Uterus (tissue), 3 donors: ENCODE measurements at regions not wholly inside any gene's neighbourhood (a gene's known extent, or its start where the extent isn't known, plus 50 kb on each side); places are given as distances from the start of the nearest gene placed in this dataset.

ENCODE experiments used
- DNase-seq, 2 donors: peaks; one replicate each; pipeline ENCODE4 v3.0.0-alpha.2; 2019 to 2020
- H3K27ac ChIP-seq, 2 donors: fragments of 200-600 bp; sonication (generic); 1 replicate in 1 of 2; 2 replicates in 1 of 2; pipeline ENCODE4 v1.5.1; 2016 to 2018
- H3K27me3 ChIP-seq, 2 donors: fragments of 200-600 bp; sonication (generic); one replicate each; pipeline ENCODE4 v1.5.1; 2018 to 2019; ENCODE audit warnings: control low read depth in 1 of 2
- H3K36me3 ChIP-seq, 2 donors: fragments of 200-600 bp; sonication (generic); one replicate each; pipeline ENCODE4 v1.5.1; 2019; ENCODE audit warnings: control low read depth in 1 of 2
- H3K4me1 ChIP-seq, 2 donors: fragments of 200-600 bp; sonication (generic); one replicate each; pipeline ENCODE4 v1.5.1; 2018 to 2019; ENCODE audit warnings: control low read depth in 1 of 2
- H3K4me3 ChIP-seq, 2 donors: fragments of 200-600 bp; sonication (generic); 1 replicate in 1 of 2; 2 replicates in 1 of 2; pipeline ENCODE4 v1.5.1; 2018 to 2019; ENCODE audit warnings: mild to moderate bottlenecking in 1 of 2
- H3K9me3 ChIP-seq, 2 donors: fragments of 200-600 bp; sonication (generic); one replicate each; pipeline ENCODE4 v1.5.1; 2019; ENCODE audit warnings: control low read depth in 1 of 2
- CTCF ChIP-seq, 4 experiments: fragments of 200-600 bp in 2 of 4; fragments of 450-650 bp in 2 of 4; sonication (generic) in 2 of 4; IDR thresholded peaks; one replicate each; pipeline ENCODE4 v1.5.1; 2016 to 2019; ENCODE audit warnings: antibody characterized with exemption in 4 of 4, mild to moderate bottlenecking in 2 of 4, moderate library complexity in 1 of 4
- POLR2A ChIP-seq, 2 donors: fragments of 450-650 bp; IDR thresholded peaks; one replicate each; pipeline ENCODE4 v1.6.1; 2016; ENCODE audit warnings: antibody characterized with exemption in 2 of 2, mild to moderate bottlenecking in 1 of 2, moderate library complexity in 1 of 2
- intact Hi-C: fragments of 100-400 bp; cut with DNase I; formaldehyde crosslinking; loops from one replicate; pipeline ENCODE4 v1.15.1; 2023; ENCODE audit warnings: low total_unique reads
- donor health status: DM: yes; HTN: yes; CAD: no.

GRCh38 chr6:66751630-66752029 is 1044.6 kb upstream of the EYS start:
- H3K9me3 ChIP-seq: no peaks in the 10 kb centered on the region
- TF ChIP-seq CTCF (IDR thresholded peaks at IDR 0.05) (no peak), POLR2A (IDR thresholded peaks at IDR 0.05) (no peak)
- H3K27me3 ChIP-seq: no peaks in the 10 kb centered on the region
- no peaks in the 10 kb centered on the region for H3K36me3 ChIP-seq
- DNase-seq: no peak
- no peak overlapping the region for H3K27ac ChIP-seq
- intact Hi-C loops: no loop called here
- no peak overlapping the region for H3K4me3 ChIP-seq
- no peaks in the 10 kb centered on the region for H3K4me1 ChIP-seq

- intact Hi-C loops: no loop called here
- H3K27ac ChIP-seq: no peak overlapping the region
- H3K9me3 ChIP-seq: no peaks in the 10 kb centered on the region
- TF ChIP-seq POLR2A (IDR thresholded peaks at IDR 0.05) (no peak), CTCF (IDR thresholded peaks at IDR 0.05) (no peak)
- H3K27me3 ChIP-seq: no peaks in the 10 kb centered on the region
- no peaks in the 10 kb centered on the region for H3K4me1 ChIP-seq
- H3K4me3 ChIP-seq: no peak overlapping the region
- no peak for DNase-seq
- no peaks in the 10 kb centered on the region for H3K36me3 ChIP-seq
Measured at GRCh38 chr6:66740346-66740745, 1033.3 kb upstream of the EYS start.

- no peak overlapping the region for H3K4me3 ChIP-seq
- TF ChIP-seq CTCF (IDR thresholded peaks at IDR 0.05): no peak
- no peak for TF ChIP-seq POLR2A (IDR thresholded peaks at IDR 0.05)
Measured at GRCh38 chr6:66735106-66735890, 1028.3 kb upstream of the EYS start.

GRCh38 chr6:66731310-66731709 is 1024.3 kb upstream of the EYS start:
- no peaks in the 10 kb centered on the region for H3K36me3 ChIP-seq
- H3K27ac ChIP-seq: no peak overlapping the region
- no peak for TF ChIP-seq CTCF (IDR thresholded peaks at IDR 0.05)
- no peak for TF ChIP-seq POLR2A (IDR thresholded peaks at IDR 0.05)
- H3K4me3 ChIP-seq: no peak overlapping the region
- H3K4me1 ChIP-seq: no peaks in the 10 kb centered on the region
- intact Hi-C loops: no loop called here
- H3K27me3 ChIP-seq: no peaks in the 10 kb centered on the region
- no peaks in the 10 kb centered on the region for H3K9me3 ChIP-seq
- no peak for DNase-seq

More at GRCh38 chr6:66735106-66735890, 1028.3 kb upstream of the EYS start:
- H3K36me3 ChIP-seq: no peaks in the 10 kb centered on the region
- no peak for DNase-seq
- H3K4me1 ChIP-seq: no peaks in the 10 kb centered on the region
- no peaks in the 10 kb centered on the region for H3K27me3 ChIP-seq
- no peak overlapping the region for H3K27ac ChIP-seq
- H3K9me3 ChIP-seq: no peaks in the 10 kb centered on the region
- intact Hi-C loops: no loop called here

- DNase-seq: no peak
Measured at GRCh38 chr6:66725670-66726069, 1018.6 kb upstream of the EYS start.

More at GRCh38 chr6:66725670-66726069, 1018.6 kb upstream of the EYS start:
- no peak overlapping the region for H3K27ac ChIP-seq
- TF ChIP-seq CTCF (IDR thresholded peaks at IDR 0.05) (no peak), POLR2A (IDR thresholded peaks at IDR 0.05) (no peak)
- no peaks in the 10 kb centered on the region for H3K4me1 ChIP-seq
- intact Hi-C loops: no loop called here
- no peaks in the 10 kb centered on the region for H3K27me3 ChIP-seq
- no peak overlapping the region for H3K4me3 ChIP-seq
- no peaks in the 10 kb centered on the region for H3K9me3 ChIP-seq
- no peaks in the 10 kb centered on the region for H3K36me3 ChIP-seq
